Kidney epithelial cell (primary cell): ENCODE measurements at regions not wholly inside any gene's neighbourhood (a gene's known extent, or its start where the extent isn't known, plus 50 kb on each side); places are given as distances from the start of the nearest gene placed in this dataset.
A peak's percentile ranks its signal among the peaks of the same experiment; 100 is the strongest.

Experiments
- DNase-seq: peaks from one replicate; pipeline ENCODE4 v3.0.0-alpha.2; 2010; ENCODE audit warnings: low read depth
- H3K27me3 ChIP-seq: 2 replicates; pipeline ENCODE4 v1.6.0; 2011; ENCODE audit warnings: low read length; ENCODE audit not compliant: control insufficient read depth, insufficient read depth
- H3K36me3 ChIP-seq: 2 replicates; pipeline ENCODE4 v1.5.1; 2011; ENCODE audit warnings: low read length; ENCODE audit not compliant: control insufficient read depth, insufficient read depth
- H3K4me3 ChIP-seq: 2 replicates; pipeline ENCODE4 v1.5.1; 2011; ENCODE audit warnings: low read depth, mild to moderate bottlenecking, control low read depth, low read length
- CTCF ChIP-seq: IDR thresholded peaks from 2 replicates; pipeline ENCODE4 v1.5.1; 2011; ENCODE audit warnings: mild to moderate bottlenecking, moderate library complexity, low read length, control low read depth, inconsistent platforms; ENCODE audit not compliant: insufficient read depth, poor library complexity, severe bottlenecking

GRCh38 chr21:41630249-41630648, 122.3 kb upstream of the TMPRSS2 start:
- H3K27me3 ChIP-seq, result no peaks in the 10 kb centered on the region
- no peak for TF ChIP-seq CTCF
- H3K36me3 ChIP-seq, result no peaks in the 10 kb centered on the region
- DNase-seq, result peak; percentile 94
- H3K4me3 ChIP-seq, result no peak overlapping the region

GRCh38 chr21:41628256-41628655, 120.3 kb upstream of the TMPRSS2 start:
- DNase-seq, result no peak
- TF ChIP-seq CTCF, result no peak

GRCh38 chr21:41627428-41627827, 119.5 kb upstream of the TMPRSS2 start:
- no peak for TF ChIP-seq CTCF
- Histone ChIP-seq H3K4me3 (no peak overlapping the region), H3K27me3 (no peaks in the 10 kb centered on the region), H3K36me3 (no peaks in the 10 kb centered on the region)
- DNase-seq, result no peak

More at GRCh38 chr21:41628256-41628655, 120.3 kb upstream of the TMPRSS2 start:
- no peaks in the 10 kb centered on the region for H3K36me3 ChIP-seq
- no peaks in the 10 kb centered on the region for H3K27me3 ChIP-seq
- H3K4me3 ChIP-seq, result no peak overlapping the region

- H3K27me3 ChIP-seq, result no peaks in the 10 kb centered on the region
- TF ChIP-seq CTCF, result no peak
- H3K4me3 ChIP-seq, result no peak overlapping the region
- no peaks in the 10 kb centered on the region for H3K36me3 ChIP-seq
- no peak for DNase-seq
Observed at GRCh38 chr21:41626021-41626420, 118.1 kb upstream of the TMPRSS2 start.

GRCh38 chr21:41625428-41625827, 117.5 kb upstream of the TMPRSS2 start:
- DNase-seq, result no peak
- Histone ChIP-seq H3K4me3 (no peak overlapping the region), H3K27me3 (no peaks in the 10 kb centered on the region), H3K36me3 (no peaks in the 10 kb centered on the region)
- TF ChIP-seq CTCF, result no peak

GRCh38 chr21:41624674-41625310, 116.8 kb upstream of the TMPRSS2 start:
- no peak for TF ChIP-seq CTCF
- Histone ChIP-seq H3K36me3 (no peaks in the 10 kb centered on the region), H3K4me3 (no peak overlapping the region), H3K27me3 (no peaks in the 10 kb centered on the region)
- DNase-seq, result no peak
